ENCODE measurements at regions not wholly inside any gene's neighbourhood (a gene's known extent, or its start where the extent isn't known, plus 50 kb on each side); places are given as distances from the start of the nearest gene placed in this dataset.

- H3K4me1 ChIP-seq, result no peaks in the 10 kb centered on the region
- DNase-seq (ENCODE audit: extremely low spot score), result no peak
- intact Hi-C loops (cut with DNase I), result no loop called here
- no peak for TF ChIP-seq EP300 (IDR thresholded peaks at IDR 0.05)
- TF ChIP-seq CTCF (IDR thresholded peaks at IDR 0.05), result no peak
- TF ChIP-seq POLR2A (IDR thresholded peaks at IDR 0.05; ENCODE audit: low read depth), result no peak
- TF ChIP-seq POLR2AphosphoS5 (IDR thresholded peaks at IDR 0.05), result no peak
- no peaks in the 10 kb centered on the region for H3K36me3 ChIP-seq
- WGBS, result 88% methylated on average over 4 of the region's 4 CpGs
- no peak overlapping the region for H3K27ac ChIP-seq (replicated peaks in 1 of 4)
- no peaks in the 10 kb centered on the region for H3K9me3 ChIP-seq
- no peaks in the 10 kb centered on the region for H3K27me3 ChIP-seq
- no peak overlapping the region for H3K4me3 ChIP-seq
These were observed 126.5 kb upstream of the CCDC68 start for GRCh38 chr18:55085557-55086285.

GRCh38 chr18:55084550-55084949 is 125.3 kb upstream of the CCDC68 start:
- H3K9me3 ChIP-seq, result no peaks in the 10 kb centered on the region
- 75% methylated on average over 1 of the region's 1 CpG for WGBS
- intact Hi-C loops (cut with DNase I), result no loop called here

GRCh38 chr18:55083461-55083860 is 124.2 kb upstream of the CCDC68 start:
- Histone ChIP-seq H3K4me1 (no peaks in the 10 kb centered on the region), H3K4me3 (no peak overlapping the region), H3K27ac (replicated peaks in 1 of 4) (no peak overlapping the region), H3K27me3 (no peaks in the 10 kb centered on the region), H3K36me3 (no peaks in the 10 kb centered on the region), H3K9me3 (no peaks in the 10 kb centered on the region)
- DNase-seq (ENCODE audit: extremely low spot score), result no peak
- TF ChIP-seq POLR2AphosphoS5 (IDR thresholded peaks at IDR 0.05) (no peak), CTCF (IDR thresholded peaks at IDR 0.05) (no peak), POLR2A (IDR thresholded peaks at IDR 0.05; ENCODE audit: low read depth) (no peak), EP300 (IDR thresholded peaks at IDR 0.05) (no peak)
- intact Hi-C loops (cut with DNase I), result no loop called here
- 100% methylated on average over 1 of the region's 1 CpG for WGBS

More at GRCh38 chr18:55084550-55084949, 125.3 kb upstream of the CCDC68 start:
- no peaks in the 10 kb centered on the region for H3K4me1 ChIP-seq
- no peaks in the 10 kb centered on the region for H3K36me3 ChIP-seq
- no peak overlapping the region for H3K27ac ChIP-seq (replicated peaks in 1 of 4)
- no peaks in the 10 kb centered on the region for H3K27me3 ChIP-seq
- no peak for TF ChIP-seq CTCF (IDR thresholded peaks at IDR 0.05)
- no peak for TF ChIP-seq POLR2A (IDR thresholded peaks at IDR 0.05; ENCODE audit: low read depth)
- TF ChIP-seq POLR2AphosphoS5 (IDR thresholded peaks at IDR 0.05), result no peak
- TF ChIP-seq EP300 (IDR thresholded peaks at IDR 0.05), result no peak
- DNase-seq (ENCODE audit: extremely low spot score), result no peak
- H3K4me3 ChIP-seq, result no peak overlapping the region

- TF ChIP-seq POLR2AphosphoS5 (IDR thresholded peaks at IDR 0.05) (no peak), CTCF (IDR thresholded peaks at IDR 0.05) (no peak), POLR2A (IDR thresholded peaks at IDR 0.05; ENCODE audit: low read depth) (no peak), EP300 (IDR thresholded peaks at IDR 0.05) (no peak)
- Histone ChIP-seq H3K4me1 (no peaks in the 10 kb centered on the region), H3K27ac (replicated peaks in 1 of 4) (no peak overlapping the region), H3K4me3 (no peak overlapping the region), H3K27me3 (no peaks in the 10 kb centered on the region), H3K9me3 (no peaks in the 10 kb centered on the region), H3K36me3 (no peaks in the 10 kb centered on the region)
- peak; percentile 88 for DNase-seq (ENCODE audit: extremely low spot score)
- WGBS, result 49% methylated on average over 16 of the region's 17 CpGs
- intact Hi-C loops (cut with DNase I), result no loop called here
These were observed 120.5 kb upstream of the CCDC68 start for GRCh38 chr18:55079481-55080355.

All from esophagus muscularis mucosa (tissue), 4 donors.